AG09309 (cell line): ENCODE measurements at regions not wholly inside any gene's neighbourhood (a gene's known extent, or its start where the extent isn't known, plus 50 kb on each side); places are given as distances from the start of the nearest gene placed in this dataset.

Source experiments
- DNase-seq: peaks from one replicate; pipeline ENCODE4 v3.0.0-alpha.2; 2010; ENCODE audit warnings: low read depth
- H3K4me3 ChIP-seq: 2 replicates; pipeline ENCODE4 v1.5.1; 2011; ENCODE audit warnings: mild to moderate bottlenecking, low read depth, low read length, moderate library complexity; ENCODE audit not compliant: control insufficient read depth
- TF ChIP-seq, protein P1 (sequence below): IDR thresholded peaks from 2 replicates; pipeline ENCODE4 v1.5.1; 2011; ENCODE audit warnings: mild to moderate bottlenecking, low read depth, low read length, inconsistent platforms; ENCODE audit not compliant: insufficient read depth, control insufficient read depth; ENCODE audit errors: missing control alignments

DNA sequence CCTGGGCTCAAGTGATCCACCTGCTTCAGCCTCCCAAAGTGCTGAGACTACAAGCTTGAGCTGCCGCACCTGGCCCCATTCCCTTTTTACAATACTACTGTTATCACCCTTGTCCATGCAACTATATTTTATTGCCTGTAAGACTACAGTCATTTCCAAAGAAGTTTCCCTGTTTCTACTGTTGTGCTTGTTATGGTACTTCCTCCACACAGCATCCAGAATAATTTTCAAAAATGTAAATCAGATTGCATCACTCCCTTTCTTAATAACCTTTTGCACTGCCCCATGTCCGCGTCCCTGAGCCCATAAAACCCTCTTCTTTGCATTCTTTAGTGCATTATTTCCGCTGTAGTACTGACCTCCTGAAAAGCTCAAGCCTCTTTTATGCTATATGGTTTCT, 128.9 kb upstream of the AKIRIN2 start:
- TF ChIP-seq, protein P1, sequence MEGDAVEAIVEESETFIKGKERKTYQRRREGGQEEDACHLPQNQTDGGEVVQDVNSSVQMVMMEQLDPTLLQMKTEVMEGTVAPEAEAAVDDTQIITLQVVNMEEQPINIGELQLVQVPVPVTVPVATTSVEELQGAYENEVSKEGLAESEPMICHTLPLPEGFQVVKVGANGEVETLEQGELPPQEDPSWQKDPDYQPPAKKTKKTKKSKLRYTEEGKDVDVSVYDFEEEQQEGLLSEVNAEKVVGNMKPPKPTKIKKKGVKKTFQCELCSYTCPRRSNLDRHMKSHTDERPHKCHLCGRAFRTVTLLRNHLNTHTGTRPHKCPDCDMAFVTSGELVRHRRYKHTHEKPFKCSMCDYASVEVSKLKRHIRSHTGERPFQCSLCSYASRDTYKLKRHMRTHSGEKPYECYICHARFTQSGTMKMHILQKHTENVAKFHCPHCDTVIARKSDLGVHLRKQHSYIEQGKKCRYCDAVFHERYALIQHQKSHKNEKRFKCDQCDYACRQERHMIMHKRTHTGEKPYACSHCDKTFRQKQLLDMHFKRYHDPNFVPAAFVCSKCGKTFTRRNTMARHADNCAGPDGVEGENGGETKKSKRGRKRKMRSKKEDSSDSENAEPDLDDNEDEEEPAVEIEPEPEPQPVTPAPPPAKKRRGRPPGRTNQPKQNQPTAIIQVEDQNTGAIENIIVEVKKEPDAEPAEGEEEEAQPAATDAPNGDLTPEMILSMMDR, result no peak
- DNase-seq, result no peak
- no peak overlapping the region for H3K4me3 ChIP-seq

DNA sequence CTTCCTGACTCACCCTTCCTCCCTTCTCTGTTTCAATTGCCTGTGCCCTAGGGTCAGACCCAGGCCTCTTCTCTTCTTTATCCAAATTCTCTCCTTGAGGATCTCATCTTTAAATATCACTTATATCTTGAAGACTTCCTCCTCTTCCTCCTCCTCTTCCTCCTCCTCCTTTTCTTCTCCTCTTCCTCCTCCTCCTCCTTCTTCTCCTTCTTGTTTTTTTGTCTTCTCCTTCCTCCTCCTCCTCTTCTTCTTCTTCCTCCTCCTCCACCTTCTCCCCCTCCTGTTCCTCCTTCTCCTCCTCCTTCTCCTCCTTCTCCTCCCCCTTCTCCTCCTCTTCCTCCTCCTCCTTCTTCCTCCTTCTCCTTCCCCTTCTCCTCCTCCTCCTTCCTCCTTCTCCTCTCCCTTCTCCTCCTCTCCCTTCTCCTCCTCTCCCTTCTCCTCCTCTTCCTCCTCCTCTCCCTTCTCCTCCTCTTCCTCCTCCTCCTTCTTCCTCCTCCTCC, 127.6 kb upstream of the AKIRIN2 start:
- H3K4me3 ChIP-seq, result no peak overlapping the region
- TF ChIP-seq, protein P1, result no peak
- DNase-seq, result no peak

DNA sequence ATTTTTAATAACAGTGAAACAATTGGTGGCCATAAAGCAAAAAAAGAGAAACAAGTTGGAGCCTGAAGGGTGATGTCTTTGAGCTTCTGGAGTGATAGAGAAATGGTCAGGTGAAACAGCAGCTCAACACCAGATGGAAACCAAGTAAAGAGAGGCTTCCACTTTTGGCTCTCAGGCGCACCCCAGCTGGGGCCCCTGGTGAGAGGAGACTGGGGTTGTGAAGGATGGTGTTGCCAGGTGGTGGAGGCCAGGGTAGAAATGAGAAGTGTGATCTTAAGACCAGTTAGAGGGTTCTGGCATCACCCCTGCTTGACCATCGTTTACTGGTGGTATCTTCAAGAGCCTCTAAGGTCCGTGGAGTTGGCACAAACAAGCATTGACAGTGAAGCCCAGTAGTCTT, 126.0 kb upstream of the AKIRIN2 start:
- TF ChIP-seq, protein P1, result no peak
- H3K4me3 ChIP-seq, result no peak overlapping the region
- DNase-seq, result no peak

DNA sequence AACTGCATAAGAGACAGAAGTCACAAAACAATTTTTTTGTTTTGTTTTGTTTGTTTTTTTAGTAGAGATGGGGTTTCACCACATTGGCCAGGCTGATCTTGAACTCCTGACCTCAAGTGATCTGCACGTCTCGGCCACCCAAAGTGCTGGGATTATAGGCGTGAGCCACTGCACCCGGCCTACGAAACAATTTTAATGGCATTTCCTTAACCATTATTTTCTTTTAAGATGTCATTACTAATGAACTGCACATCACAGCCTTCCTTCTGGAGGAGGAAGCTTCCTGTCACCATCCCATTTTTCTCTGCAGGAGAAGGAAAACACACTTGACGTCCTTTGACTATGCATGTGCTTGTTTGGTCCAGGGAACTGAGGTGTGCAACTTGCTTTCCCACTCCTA, 125.3 kb upstream of the AKIRIN2 start:
- DNase-seq, result no peak
- H3K4me3 ChIP-seq, result no peak overlapping the region
- TF ChIP-seq, protein P1, result no peak

DNA sequence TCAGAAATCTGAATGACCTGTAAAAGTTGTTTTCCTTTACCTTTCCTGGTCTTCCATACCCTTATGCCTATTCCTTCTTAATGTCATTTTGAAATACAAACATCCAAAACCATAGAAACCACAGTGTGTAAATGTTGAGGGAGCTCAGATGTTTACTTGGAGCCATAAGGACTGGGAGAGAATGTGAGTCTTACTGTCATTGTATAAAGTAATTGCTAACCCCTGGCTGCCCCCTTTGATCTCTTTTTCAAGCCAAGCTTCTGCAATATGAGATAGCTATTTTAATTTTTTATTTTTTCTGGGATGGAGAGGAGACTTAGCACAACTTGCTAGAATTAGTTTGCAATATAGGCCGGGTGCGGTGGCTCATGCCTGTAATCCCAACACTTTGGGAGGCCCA, 124.4 kb upstream of the AKIRIN2 start:
- TF ChIP-seq, protein P1, result no peak
- H3K4me3 ChIP-seq, result no peak overlapping the region
- DNase-seq, result no peak

DNA sequence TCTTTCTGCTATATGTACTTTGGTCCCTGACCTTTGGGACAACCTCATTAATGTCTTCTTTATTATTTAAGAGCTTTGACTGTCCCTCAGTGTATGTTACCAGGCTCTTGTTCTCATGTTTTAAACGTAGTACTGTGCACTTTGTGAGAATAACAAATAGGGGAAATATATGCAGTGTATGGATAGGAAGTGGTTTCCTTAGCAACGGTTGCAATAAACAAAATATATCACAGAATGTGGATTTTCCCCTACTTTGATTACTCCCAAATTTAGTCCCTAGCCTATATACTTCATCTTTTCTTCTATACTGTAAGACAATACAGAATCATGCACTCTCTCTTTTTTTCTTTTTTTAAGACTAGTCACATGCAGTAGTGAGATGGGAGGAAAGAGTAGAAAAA, 123.8 kb upstream of the AKIRIN2 start:
- TF ChIP-seq, protein P1, result no peak
- no peak overlapping the region for H3K4me3 ChIP-seq
- DNase-seq, result no peak

DNA sequence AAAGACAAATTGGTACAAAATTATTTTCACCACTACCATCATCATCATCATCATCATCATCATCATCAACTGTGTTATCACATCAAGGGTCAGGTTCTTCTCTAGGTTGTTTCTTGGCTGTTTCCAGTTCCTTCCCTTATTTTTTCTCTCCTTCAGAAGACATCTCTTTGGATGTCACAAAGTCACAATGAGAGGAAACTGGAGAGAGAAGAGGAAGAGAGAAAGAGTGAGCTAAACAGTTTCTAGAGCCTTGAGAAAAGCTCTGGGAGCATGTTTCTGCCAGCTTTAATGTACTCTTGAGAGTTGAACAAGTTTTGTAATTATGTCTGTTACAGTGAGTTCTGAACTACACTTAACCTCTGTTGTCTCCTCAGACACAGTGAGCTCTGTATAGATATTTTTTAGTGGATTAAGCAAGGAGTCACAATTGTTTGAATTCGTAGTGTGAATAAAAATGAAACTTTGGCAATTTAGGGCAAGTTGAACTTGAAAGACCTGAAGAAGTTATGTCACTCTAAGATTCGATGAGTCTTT, 123.0 kb upstream of the AKIRIN2 start:
- TF ChIP-seq, protein P1, result no peak

More for the DNA sequence above, 123.0 kb upstream of the AKIRIN2 start:
- H3K4me3 ChIP-seq, result no peak overlapping the region
- no peak for DNase-seq
